HepG2 (cell line): ENCODE measurements at regions not wholly inside any gene's neighbourhood (a gene's known extent, or its start where the extent isn't known, plus 50 kb on each side); places are given as distances from the start of the nearest gene placed in this dataset.

Experiments used
- CREB1 ChIP-seq, 2 experiments: fragments of 450-650 bp in 1 of 2; IDR thresholded peaks; 2 replicates each; pipeline ENCODE4 v1.6.1; 2016 to 2017; ENCODE audit warnings: control low read depth in 1 of 2, mild to moderate bottlenecking in 1 of 2, missing compliant biosample characterization in 1 of 2, missing genetic modification characterization in 1 of 2
- DR1 ChIP-seq: sonication (generic); formaldehyde crosslinking; IDR thresholded peaks from 2 replicates; pipeline ENCODE4 v1.8.0; 2021; ENCODE audit warnings: mild to moderate bottlenecking, missing genetic modification reagents, inconsistent platforms
- HMG20A ChIP-seq: IDR thresholded peaks from 2 replicates; pipeline ENCODE4 v1.6.1; 2016; ENCODE audit warnings: borderline replicate concordance
- KDM1A ChIP-seq: IDR thresholded peaks from 2 replicates; pipeline ENCODE4 v1.6.1; 2016; ENCODE audit warnings: missing compliant biosample characterization
- KDM5B ChIP-seq: sonication (generic); formaldehyde crosslinking; IDR thresholded peaks from 2 replicates; pipeline ENCODE4 v1.4.0; 2020; ENCODE audit warnings: missing genetic modification reagents, mild to moderate bottlenecking, borderline replicate concordance
- SOX6 ChIP-seq, 2 experiments: fragments of 450-650 bp in 1 of 2; sonication (generic) in 1 of 2; formaldehyde crosslinking in 1 of 2; IDR thresholded peaks; 2 replicates each; pipeline versions ENCODE4 v1.4.0 to v1.6.1; 2017 to 2020; ENCODE audit warnings: antibody characterized with exemption in 1 of 2, mild to moderate bottlenecking in 1 of 2, missing genetic modification reagents in 1 of 2
- SRF ChIP-seq: IDR thresholded peaks from 2 replicates; pipeline ENCODE4 v1.6.1; 2011; ENCODE audit warnings: mild to moderate bottlenecking, low read depth, low read length, moderate library complexity
- ZFAT ChIP-seq: sonication (generic); formaldehyde crosslinking; conservative IDR thresholded peaks from 2 replicates; pipeline ENCODE4 v1.8.1; 2023; ENCODE audit warnings: missing genetic modification reagents, inconsistent platforms
- ZFYVE20 ChIP-seq: sonication (generic); formaldehyde crosslinking; IDR thresholded peaks from 2 replicates; pipeline ENCODE4 v1.8.0; 2023; ENCODE audit warnings: low read depth, mild to moderate bottlenecking, moderate library complexity, missing genetic modification reagents, borderline replicate concordance
- ZNF138 ChIP-seq: sonication (generic); formaldehyde crosslinking; IDR thresholded peaks from 2 replicates; pipeline ENCODE4 v1.5.0; 2020; ENCODE audit warnings: mild to moderate bottlenecking, low read depth, missing genetic modification reagents
- ZNF552 ChIP-seq: sonication (generic); formaldehyde crosslinking; IDR thresholded peaks from 2 replicates; pipeline ENCODE4 v1.9.0; 2022; ENCODE audit warnings: missing genetic modification reagents, mild to moderate bottlenecking, borderline replicate concordance
- ZNF556 ChIP-seq: sonication (generic); formaldehyde crosslinking; IDR thresholded peaks from 2 replicates; pipeline ENCODE4 v1.4.0; 2020; ENCODE audit warnings: mild to moderate bottlenecking, missing genetic modification reagents, borderline replicate concordance
- ZNF598 ChIP-seq: sonication (generic); formaldehyde crosslinking; IDR thresholded peaks from 2 replicates; pipeline ENCODE4 v1.5.1; 2020; ENCODE audit warnings: mild to moderate bottlenecking, missing genetic modification reagents, borderline replicate concordance
- ZNF607 ChIP-seq: sonication (generic); formaldehyde crosslinking; IDR thresholded peaks from 2 replicates; pipeline ENCODE4 v1.5.1; 2020; ENCODE audit warnings: missing genetic modification reagents, mild to moderate bottlenecking, borderline replicate concordance
- ZNF720 ChIP-seq: sonication (generic); formaldehyde crosslinking; IDR thresholded peaks from 2 replicates; pipeline ENCODE4 v1.4.0; 2020; ENCODE audit warnings: missing genetic modification reagents
- ZNF878 ChIP-seq: sonication (generic); formaldehyde crosslinking; IDR thresholded peaks from 2 replicates; pipeline ENCODE4 v1.8.1; 2023; ENCODE audit warnings: mild to moderate bottlenecking, missing genetic modification reagents, moderate library complexity
- ZSCAN12 ChIP-seq: sonication (generic); formaldehyde crosslinking; IDR thresholded peaks from 2 replicates; pipeline ENCODE4 v1.9.0; 2021; ENCODE audit warnings: mild to moderate bottlenecking, missing genetic modification reagents
- TF ChIP-seq, protein P1 (sequence below): sonication (generic); formaldehyde crosslinking; IDR thresholded peaks from 2 replicates; pipeline ENCODE4 v1.4.0; 2020; ENCODE audit warnings: mild to moderate bottlenecking, missing genetic modification reagents
- TF ChIP-seq, protein P2 (sequence below): sonication (generic); IDR thresholded peaks from 2 replicates; pipeline ENCODE4 v1.6.1; 2016; ENCODE audit warnings: low read depth, borderline replicate concordance
- TF ChIP-seq, protein P3 (sequence below): sonication (generic); formaldehyde crosslinking; IDR thresholded peaks from 2 replicates; pipeline ENCODE4 v1.8.0; 2022; ENCODE audit warnings: low read depth, missing genetic modification reagents
- TF ChIP-seq, protein P4 (sequence below): IDR thresholded peaks from 2 replicates; pipeline ENCODE4 v1.6.1; 2016; ENCODE audit warnings: control low read depth

DNA sequence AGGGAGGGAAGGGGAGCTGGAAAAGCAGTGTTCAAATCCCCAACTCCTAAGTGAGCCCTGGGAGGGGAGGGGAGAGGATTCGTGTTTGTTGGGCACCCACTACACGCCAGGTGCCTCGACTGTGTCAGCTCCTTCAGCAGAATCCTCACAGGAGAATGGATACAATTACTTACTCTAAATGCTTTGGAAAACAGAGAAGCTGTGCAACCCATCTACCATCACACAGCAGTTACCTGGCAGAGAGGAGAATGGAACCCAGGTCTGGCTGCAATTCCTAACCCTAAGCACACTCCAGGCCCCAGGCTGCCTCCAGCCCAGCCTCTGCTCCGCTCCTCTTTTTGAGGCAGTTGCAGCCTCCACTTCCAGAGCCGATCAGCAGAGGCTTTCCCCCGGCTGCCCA, 86.4 kb upstream of the PTPN1 start (continued):
- TF ChIP-seq ZNF878 (CRISPR knock-in tag) (peak; percentile 50; the same call in 1 of the 2 replicates), ZNF552 (CRISPR knock-in tag) (no peak), DR1 (CRISPR knock-in tag) (no peak), ZNF556 (CRISPR knock-in tag) (no peak), KDM5B (no peak), SOX6 (IDR thresholded peaks at IDR 0.05) (no peak), SOX6 (CRISPR knock-in tag; IDR thresholded peaks at IDR 0.05) (no peak), ZSCAN12 (no peak), CREB1 (IDR thresholded peaks at IDR 0.05) (no peak), CREB1 (CRISPR knock-in tag; IDR thresholded peaks at IDR 0.05) (no peak), KDM1A (peak; percentile 67; the same call in 1 of the 2 replicates), ZFAT (CRISPR knock-in tag) (no peak), HMG20A (CRISPR knock-in tag) (0 out of 2 replicates have a peak, but pooled peaks have one; percentile 23), ZNF598 (CRISPR knock-in tag) (peak; percentile 32; the same call in 1 of the 2 replicates), ZNF138 (no peak), ZNF720 (CRISPR knock-in tag) (no peak), ZFYVE20 (CRISPR knock-in tag) (no peak), ZNF607 (CRISPR knock-in tag) (no peak), SRF (no peak)
- TF ChIP-seq, protein P1, sequence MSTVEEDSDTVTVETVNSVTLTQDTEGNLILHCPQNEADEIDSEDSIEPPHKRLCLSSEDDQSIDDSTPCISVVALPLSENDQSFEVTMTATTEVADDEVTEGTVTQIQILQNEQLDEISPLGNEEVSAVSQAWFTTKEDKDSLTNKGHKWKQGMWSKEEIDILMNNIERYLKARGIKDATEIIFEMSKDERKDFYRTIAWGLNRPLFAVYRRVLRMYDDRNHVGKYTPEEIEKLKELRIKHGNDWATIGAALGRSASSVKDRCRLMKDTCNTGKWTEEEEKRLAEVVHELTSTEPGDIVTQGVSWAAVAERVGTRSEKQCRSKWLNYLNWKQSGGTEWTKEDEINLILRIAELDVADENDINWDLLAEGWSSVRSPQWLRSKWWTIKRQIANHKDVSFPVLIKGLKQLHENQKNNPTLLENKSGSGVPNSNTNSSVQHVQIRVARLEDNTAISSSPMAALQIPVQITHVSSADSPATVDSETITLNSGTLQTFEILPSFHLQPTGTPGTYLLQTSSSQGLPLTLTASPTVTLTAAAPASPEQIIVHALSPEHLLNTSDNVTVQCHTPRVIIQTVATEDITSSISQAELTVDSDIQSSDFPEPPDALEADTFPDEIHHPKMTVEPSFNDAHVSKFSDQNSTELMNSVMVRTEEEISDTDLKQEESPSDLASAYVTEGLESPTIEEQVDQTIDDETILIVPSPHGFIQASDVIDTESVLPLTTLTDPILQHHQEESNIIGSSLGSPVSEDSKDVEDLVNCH (CRISPR knock-in tag), result no peak
- TF ChIP-seq, protein P2, sequence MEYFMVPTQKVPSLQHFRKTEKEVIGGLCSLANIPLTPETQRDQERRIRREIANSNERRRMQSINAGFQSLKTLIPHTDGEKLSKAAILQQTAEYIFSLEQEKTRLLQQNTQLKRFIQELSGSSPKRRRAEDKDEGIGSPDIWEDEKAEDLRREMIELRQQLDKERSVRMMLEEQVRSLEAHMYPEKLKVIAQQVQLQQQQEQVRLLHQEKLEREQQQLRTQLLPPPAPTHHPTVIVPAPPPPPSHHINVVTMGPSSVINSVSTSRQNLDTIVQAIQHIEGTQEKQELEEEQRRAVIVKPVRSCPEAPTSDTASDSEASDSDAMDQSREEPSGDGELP, result no peak
- TF ChIP-seq, protein P3, sequence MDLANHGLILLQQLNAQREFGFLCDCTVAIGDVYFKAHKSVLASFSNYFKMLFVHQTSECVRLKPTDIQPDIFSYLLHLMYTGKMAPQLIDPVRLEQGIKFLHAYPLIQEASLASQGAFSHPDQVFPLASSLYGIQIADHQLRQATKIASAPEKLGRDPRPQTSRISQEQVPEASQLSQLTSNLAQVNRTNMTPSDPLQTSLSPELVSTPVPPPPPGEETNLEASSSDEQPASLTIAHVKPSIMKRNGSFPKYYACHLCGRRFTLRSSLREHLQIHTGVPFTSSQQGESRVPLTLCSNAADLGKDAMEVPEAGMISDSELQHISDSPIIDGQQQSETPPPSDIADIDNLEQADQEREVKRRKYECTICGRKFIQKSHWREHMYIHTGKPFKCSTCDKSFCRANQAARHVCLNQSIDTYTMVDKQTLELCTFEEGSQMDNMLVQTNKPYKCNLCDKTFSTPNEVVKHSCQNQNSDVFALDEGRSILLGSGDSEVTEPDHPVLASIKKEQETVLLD (CRISPR knock-in tag), result no peak
- TF ChIP-seq, protein P4, sequence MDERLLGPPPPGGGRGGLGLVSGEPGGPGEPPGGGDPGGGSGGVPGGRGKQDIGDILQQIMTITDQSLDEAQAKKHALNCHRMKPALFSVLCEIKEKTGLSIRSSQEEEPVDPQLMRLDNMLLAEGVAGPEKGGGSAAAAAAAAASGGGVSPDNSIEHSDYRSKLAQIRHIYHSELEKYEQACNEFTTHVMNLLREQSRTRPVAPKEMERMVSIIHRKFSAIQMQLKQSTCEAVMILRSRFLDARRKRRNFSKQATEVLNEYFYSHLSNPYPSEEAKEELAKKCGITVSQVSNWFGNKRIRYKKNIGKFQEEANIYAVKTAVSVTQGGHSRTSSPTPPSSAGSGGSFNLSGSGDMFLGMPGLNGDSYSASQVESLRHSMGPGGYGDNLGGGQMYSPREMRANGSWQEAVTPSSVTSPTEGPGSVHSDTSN, result 0 out of 2 replicates have a peak, but pooled peaks have one; percentile 29
